Type B pancreatic cell (in vitro differentiated cells): ENCODE measurements at regions not wholly inside any gene's neighbourhood (a gene's known extent, or its start where the extent isn't known, plus 50 kb on each side); places are given as distances from the start of the nearest gene placed in this dataset.
A peak's percentile ranks its signal among the peaks of the same experiment; 100 is the strongest.

Source experiments
- DNase-seq: peaks from one replicate; pipeline ENCODE4 v3.0.0; 2021; ENCODE audit warnings: mixed read lengths; ENCODE audit not compliant: unreplicated experiment; ENCODE audit errors: extremely low spot score
- H3K27ac Mint-ChIP-seq: 2 replicates; pipeline ENCODE4 v1.8.0; 2021; ENCODE audit warnings: mild to moderate bottlenecking, mixed read lengths
- H3K27me3 Mint-ChIP-seq: 2 replicates; pipeline ENCODE4 v1.8.0; 2021; ENCODE audit warnings: mixed read lengths
- H3K36me3 Mint-ChIP-seq: 2 replicates; pipeline ENCODE4 v1.8.0; 2021; ENCODE audit warnings: mixed read lengths
- H3K4me1 Mint-ChIP-seq: one replicate; pipeline ENCODE4 v1.8.0; 2021; ENCODE audit warnings: mixed read lengths; ENCODE audit not compliant: unreplicated experiment
- H3K4me3 Mint-ChIP-seq: 2 replicates; pipeline ENCODE4 v1.8.0; 2021; ENCODE audit warnings: mild to moderate bottlenecking, mixed read lengths
- H3K9me3 Mint-ChIP-seq: 2 replicates; pipeline ENCODE4 v1.8.0; 2021; ENCODE audit warnings: mixed read lengths
- CTCF ChIP-seq: fragments of 200-600 bp; sonication (generic); conservative IDR thresholded peaks from 2 replicates; pipeline ENCODE4 v1.5.0; 2021; ENCODE audit warnings: antibody characterized with exemption, mild to moderate bottlenecking

- no peaks in the 10 kb centered on the region for H3K36me3 Mint-ChIP-seq
These were observed 202.2 kb downstream of the DNAJB9 start for GRCh38 chr7:108771853-108772252.

GRCh38 chr7:108777966-108778365 is 208.3 kb downstream of the DNAJB9 start:
- DNase-seq = no peak
- Mint-ChIP-seq H3K36me3 (no peaks in the 10 kb centered on the region), H3K9me3 (no peaks in the 10 kb centered on the region), H3K4me3 (no peak overlapping the region), H3K4me1 (no peaks in the 10 kb centered on the region), H3K27ac (no peak overlapping the region), H3K27me3 (peaks cover 3% of the 10 kb centered on the region)
- TF ChIP-seq CTCF = no peak

More at GRCh38 chr7:108771853-108772252, 202.2 kb downstream of the DNAJB9 start:
- no peak overlapping the region for H3K27ac Mint-ChIP-seq
- no peak for DNase-seq
- no peaks in the 10 kb centered on the region for H3K9me3 Mint-ChIP-seq
- H3K4me1 Mint-ChIP-seq = no peaks in the 10 kb centered on the region
- H3K27me3 Mint-ChIP-seq = no peaks in the 10 kb centered on the region
- no peak for TF ChIP-seq CTCF
- H3K4me3 Mint-ChIP-seq = no peak overlapping the region

GRCh38 chr7:108789451-108789850 is 219.8 kb downstream of the DNAJB9 start:
- DNase-seq = no peak
- no peaks in the 10 kb centered on the region for H3K36me3 Mint-ChIP-seq
- TF ChIP-seq CTCF = no peak
- H3K9me3 Mint-ChIP-seq = no peaks in the 10 kb centered on the region
- no peaks in the 10 kb centered on the region for H3K4me1 Mint-ChIP-seq
- no peak overlapping the region for H3K4me3 Mint-ChIP-seq
- no peak overlapping the region for H3K27ac Mint-ChIP-seq
- no peaks in the 10 kb centered on the region for H3K27me3 Mint-ChIP-seq

GRCh38 chr7:108794466-108794865 is 224.8 kb downstream of the DNAJB9 start:
- peaks cover 7% of the 10 kb centered on the region for H3K27me3 Mint-ChIP-seq
- no peaks in the 10 kb centered on the region for H3K36me3 Mint-ChIP-seq
- no peak overlapping the region for H3K4me3 Mint-ChIP-seq
- H3K4me1 Mint-ChIP-seq = no peaks in the 10 kb centered on the region
- no peak for DNase-seq
- no peak overlapping the region for H3K27ac Mint-ChIP-seq
- no peak for TF ChIP-seq CTCF
- peaks cover 5% of the 10 kb centered on the region for H3K9me3 Mint-ChIP-seq

- no peak for DNase-seq
- Mint-ChIP-seq H3K4me3 (no peak overlapping the region), H3K27me3 (peaks cover 22% of the 10 kb centered on the region), H3K9me3 (peaks cover 5% of the 10 kb centered on the region), H3K36me3 (no peaks in the 10 kb centered on the region), H3K4me1 (no peaks in the 10 kb centered on the region), H3K27ac (no peak overlapping the region)
- no peak for TF ChIP-seq CTCF
These were observed 233.0 kb downstream of the DNAJB9 start for GRCh38 chr7:108802650-108803049.

GRCh38 chr7:108805808-108806397 is 236.2 kb downstream of the DNAJB9 start:
- Mint-ChIP-seq H3K36me3 (no peaks in the 10 kb centered on the region), H3K9me3 (no peaks in the 10 kb centered on the region), H3K27me3 (peaks cover 10% of the 10 kb centered on the region), H3K4me3 (no peak overlapping the region), H3K27ac (no peak overlapping the region), H3K4me1 (no peaks in the 10 kb centered on the region)
- TF ChIP-seq CTCF = peak; percentile 75
- DNase-seq = no peak
